ENCODE measurements at regions not wholly inside any gene's neighbourhood (a gene's known extent, or its start where the extent isn't known, plus 50 kb on each side); places are given as distances from the start of the nearest gene placed in this dataset.
A peak's percentile ranks its signal among the peaks of the same experiment; 100 is the strongest.

DNA sequence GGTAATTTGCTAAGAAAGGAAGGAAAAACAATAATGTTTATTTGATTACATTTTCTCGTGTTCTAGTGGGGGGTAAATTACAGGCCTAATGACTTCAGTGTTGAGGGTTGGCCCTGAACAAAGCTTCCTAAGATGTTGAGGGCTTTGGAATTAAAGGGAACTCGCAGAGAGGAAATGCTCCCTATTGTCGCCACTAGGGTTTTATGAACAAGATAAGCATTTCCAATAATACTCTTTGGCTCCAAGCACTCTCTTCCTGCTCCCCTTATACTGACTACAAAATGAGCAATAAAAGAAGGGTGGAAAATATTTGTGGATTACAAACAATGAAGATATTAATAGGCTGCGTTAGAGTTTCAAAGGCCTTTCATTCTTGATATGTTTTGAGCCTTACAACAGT is 363.6 kb downstream of the HS3ST3B1 start:
- intact Hi-C loops (cut with micrococcal nuclease), result no loop called here
- no peaks in the 10 kb centered on the region for H3K79me2 ChIP-seq (ENCODE audit: insufficient read depth, low read length)
- no peak for ATAC-seq
- H3K27ac ChIP-seq (ENCODE audit: low read depth, low read length), result no peak overlapping the region
- peaks cover 0 to 4% of the 10 kb centered on the region in 2 experiments; a peak in 1 of 4 replicates for H3K9me3 ChIP-seq (ENCODE audit: control insufficient read depth in 1 of 2, insufficient read depth in 1 of 2, low read depth in 1 of 2, low read length in 2 of 2)
- TF ChIP-seq, protein P1, sequence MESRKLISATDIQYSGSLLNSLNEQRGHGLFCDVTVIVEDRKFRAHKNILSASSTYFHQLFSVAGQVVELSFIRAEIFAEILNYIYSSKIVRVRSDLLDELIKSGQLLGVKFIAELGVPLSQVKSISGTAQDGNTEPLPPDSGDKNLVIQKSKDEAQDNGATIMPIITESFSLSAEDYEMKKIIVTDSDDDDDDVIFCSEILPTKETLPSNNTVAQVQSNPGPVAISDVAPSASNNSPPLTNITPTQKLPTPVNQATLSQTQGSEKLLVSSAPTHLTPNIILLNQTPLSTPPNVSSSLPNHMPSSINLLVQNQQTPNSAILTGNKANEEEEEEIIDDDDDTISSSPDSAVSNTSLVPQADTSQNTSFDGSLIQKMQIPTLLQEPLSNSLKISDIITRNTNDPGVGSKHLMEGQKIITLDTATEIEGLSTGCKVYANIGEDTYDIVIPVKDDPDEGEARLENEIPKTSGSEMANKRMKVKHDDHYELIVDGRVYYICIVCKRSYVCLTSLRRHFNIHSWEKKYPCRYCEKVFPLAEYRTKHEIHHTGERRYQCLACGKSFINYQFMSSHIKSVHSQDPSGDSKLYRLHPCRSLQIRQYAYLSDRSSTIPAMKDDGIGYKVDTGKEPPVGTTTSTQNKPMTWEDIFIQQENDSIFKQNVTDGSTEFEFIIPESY (IDR thresholded peaks at IDR 0.05; ENCODE audit: extremely low read depth, insufficient replicate concordance, low read length), result no peak
- TF ChIP-seq, protein P2, sequence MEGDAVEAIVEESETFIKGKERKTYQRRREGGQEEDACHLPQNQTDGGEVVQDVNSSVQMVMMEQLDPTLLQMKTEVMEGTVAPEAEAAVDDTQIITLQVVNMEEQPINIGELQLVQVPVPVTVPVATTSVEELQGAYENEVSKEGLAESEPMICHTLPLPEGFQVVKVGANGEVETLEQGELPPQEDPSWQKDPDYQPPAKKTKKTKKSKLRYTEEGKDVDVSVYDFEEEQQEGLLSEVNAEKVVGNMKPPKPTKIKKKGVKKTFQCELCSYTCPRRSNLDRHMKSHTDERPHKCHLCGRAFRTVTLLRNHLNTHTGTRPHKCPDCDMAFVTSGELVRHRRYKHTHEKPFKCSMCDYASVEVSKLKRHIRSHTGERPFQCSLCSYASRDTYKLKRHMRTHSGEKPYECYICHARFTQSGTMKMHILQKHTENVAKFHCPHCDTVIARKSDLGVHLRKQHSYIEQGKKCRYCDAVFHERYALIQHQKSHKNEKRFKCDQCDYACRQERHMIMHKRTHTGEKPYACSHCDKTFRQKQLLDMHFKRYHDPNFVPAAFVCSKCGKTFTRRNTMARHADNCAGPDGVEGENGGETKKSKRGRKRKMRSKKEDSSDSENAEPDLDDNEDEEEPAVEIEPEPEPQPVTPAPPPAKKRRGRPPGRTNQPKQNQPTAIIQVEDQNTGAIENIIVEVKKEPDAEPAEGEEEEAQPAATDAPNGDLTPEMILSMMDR (IDR thresholded peaks at IDR 0.05 in 2 of 3, conservative IDR thresholded peaks at IDR 0.05 in 1 of 3; ENCODE audit: borderline replicate concordance in 1 of 3, insufficient read depth in 1 of 3, low read depth in 2 of 3, low read length in 2 of 3), result peak in 1 of 3 experiments; percentile 9; a peak in 1 of 6 replicates
- H3K9me2 ChIP-seq (ENCODE audit: insufficient read depth), result no peaks in the 10 kb centered on the region
- H2AFZ ChIP-seq (ENCODE audit: low read depth, low read length, poor library complexity, severe bottlenecking), result no peak overlapping the region
- H3K4me3 ChIP-seq (replicated peaks in 1 of 2; ENCODE audit: low read depth in 1 of 2, low read length in 2 of 2), result no peak overlapping the region
- POLR2A ChIA-PET, result no interaction called here
- no peak for DNase-seq (ENCODE audit: low read depth, low spot score)
- RAD21 ChIA-PET (ENCODE audit: low non-redundant PET in 1 of 2, low total read pairs in 2 of 2, uncharacterized antibody in 2 of 2, unreplicated experiment in 2 of 2), result no interaction called here
- no peaks in the 10 kb centered on the region for H3K4me1 ChIP-seq (ENCODE audit: control insufficient read depth in 1 of 2, insufficient read depth in 2 of 2, low read length in 2 of 2)
- no peak overlapping the region for H3K9ac ChIP-seq (ENCODE audit: low read length)
- BruUV-seq (replicated peaks), result no TSS peak
- H3K36me3 ChIP-seq (ENCODE audit: control insufficient read depth in 1 of 2, insufficient read depth in 2 of 2, low read length in 2 of 2), result no peaks in the 10 kb centered on the region
- no peak overlapping the region for H3K4me2 ChIP-seq (ENCODE audit: low read length)
- CTCF ChIA-PET, result no interaction called here
- H3K27me3 ChIP-seq (ENCODE audit: insufficient read depth, low read length), result no peaks in the 10 kb centered on the region
- no peaks in the 10 kb centered on the region for H4K20me1 ChIP-seq (ENCODE audit: insufficient read depth)

DNA sequence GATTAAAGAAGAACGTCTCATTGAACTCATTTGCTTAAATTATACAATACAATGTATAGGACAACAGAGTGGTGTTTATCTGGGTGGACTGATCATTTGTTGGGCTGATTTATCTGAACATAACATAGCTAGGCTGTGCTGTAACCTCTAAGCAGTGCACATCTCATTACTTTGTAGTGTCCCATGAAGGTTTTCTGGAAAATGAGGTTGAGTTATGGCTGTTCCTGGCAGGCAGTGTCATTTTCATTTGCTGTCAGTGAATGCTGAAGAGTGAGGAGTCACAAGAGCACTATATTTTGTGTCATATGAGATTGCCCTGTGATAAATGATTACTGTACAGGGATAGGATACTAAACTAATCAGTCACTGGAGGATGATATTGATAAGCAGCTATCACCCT is 340.2 kb downstream of the HS3ST3B1 start:
- H3K9me2 ChIP-seq (ENCODE audit: insufficient read depth), result no peaks in the 10 kb centered on the region
- H3K9me3 ChIP-seq (ENCODE audit: control insufficient read depth in 1 of 2, insufficient read depth in 1 of 2, low read depth in 1 of 2, low read length in 2 of 2), result peaks cover 0 to 8% of the 10 kb centered on the region in 2 experiments; a peak in 1 of 4 replicates
- RAD21 ChIA-PET (ENCODE audit: low non-redundant PET in 1 of 2, low total read pairs in 2 of 2, uncharacterized antibody in 2 of 2, unreplicated experiment in 2 of 2), result no interaction called here
- no peaks in the 10 kb centered on the region for H3K4me1 ChIP-seq (ENCODE audit: control insufficient read depth in 1 of 2, insufficient read depth in 2 of 2, low read length in 2 of 2)
- H3K27me3 ChIP-seq (ENCODE audit: insufficient read depth, low read length), result no peaks in the 10 kb centered on the region
- no peak overlapping the region for H2AFZ ChIP-seq (ENCODE audit: low read depth, low read length, poor library complexity, severe bottlenecking)
- intact Hi-C loops (cut with micrococcal nuclease), result no loop called here
- no peak overlapping the region for H3K4me2 ChIP-seq (ENCODE audit: low read length)
- H3K36me3 ChIP-seq (ENCODE audit: control insufficient read depth in 1 of 2, insufficient read depth in 2 of 2, low read length in 2 of 2), result no peaks in the 10 kb centered on the region
- ATAC-seq (no peak), DNase-seq (ENCODE audit: low read depth, low spot score) (no peak)
- CTCF ChIA-PET, result no interaction called here
- no peak overlapping the region for H3K4me3 ChIP-seq (replicated peaks in 1 of 2; ENCODE audit: low read depth in 1 of 2, low read length in 2 of 2)
- no peak overlapping the region for H3K9ac ChIP-seq (ENCODE audit: low read length)
- BruUV-seq (replicated peaks), result no TSS peak
- H3K79me2 ChIP-seq (ENCODE audit: insufficient read depth, low read length), result no peaks in the 10 kb centered on the region
- POLR2A ChIA-PET, result no interaction called here
- no peaks in the 10 kb centered on the region for H4K20me1 ChIP-seq (ENCODE audit: insufficient read depth)
- H3K27ac ChIP-seq (ENCODE audit: low read depth, low read length), result no peak overlapping the region
- TF ChIP-seq RAD21 (IDR thresholded peaks at IDR 0.05; ENCODE audit: low read depth) (no peak), CBX3 (IDR thresholded peaks at IDR 0.05; ENCODE audit: low read depth) (no peak), FOSL1 (IDR thresholded peaks at IDR 0.05; ENCODE audit: low read depth) (no peak), ZNF274 (IDR thresholded peaks at IDR 0.05; ENCODE audit: low read depth, low read length) (no peak), POLR2AphosphoS5 (IDR thresholded peaks at IDR 0.05; ENCODE audit: low read depth, low read length) (no peak), EZH2phosphoT487 (IDR thresholded peaks at IDR 0.05; ENCODE audit: borderline replicate concordance) (no peak), SRF (IDR thresholded peaks at IDR 0.05; ENCODE audit: low read depth) (no peak), SP1 (IDR thresholded peaks at IDR 0.05; ENCODE audit: low read depth) (no peak), SIN3A (IDR thresholded peaks at IDR 0.05; ENCODE audit: low read depth) (no peak)
- TF ChIP-seq, protein P2 (IDR thresholded peaks at IDR 0.05 in 2 of 3, conservative IDR thresholded peaks at IDR 0.05 in 1 of 3; ENCODE audit: borderline replicate concordance in 1 of 3, insufficient read depth in 1 of 3, low read depth in 2 of 3, low read length in 2 of 3), result no peak
